ENCODE measurements at regions not wholly inside any gene's neighbourhood (a gene's known extent, or its start where the extent isn't known, plus 50 kb on each side); places are given as distances from the start of the nearest gene placed in this dataset.
"Not testable (repeated sequence)": the region's sequence is repeated elsewhere in the genome, so short reads cannot be mapped to it uniquely, and the experiment has no call there.

DNA sequence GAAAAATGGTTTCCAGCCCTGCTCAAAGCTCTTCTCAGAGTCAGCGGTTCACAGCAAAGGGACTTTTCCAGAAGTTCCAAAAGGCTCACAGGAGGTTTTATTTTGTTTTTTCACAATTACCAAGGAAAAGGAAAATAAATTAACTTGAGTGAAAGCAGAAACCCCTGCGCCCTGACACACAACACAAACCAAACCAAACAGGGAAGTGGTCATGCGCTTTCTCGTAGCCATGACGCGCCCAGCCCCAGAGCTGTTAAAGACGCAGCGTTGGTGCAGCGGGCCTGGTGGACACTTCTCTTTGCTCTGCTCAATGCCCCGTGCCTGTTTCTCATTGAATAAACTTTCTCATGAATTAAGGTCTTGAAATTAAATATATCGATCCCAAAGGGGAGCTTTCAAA is 134.4 kb upstream of the LYZL2 start:
- no peak for DNase-seq (ENCODE audit: low spot score)

DNA sequence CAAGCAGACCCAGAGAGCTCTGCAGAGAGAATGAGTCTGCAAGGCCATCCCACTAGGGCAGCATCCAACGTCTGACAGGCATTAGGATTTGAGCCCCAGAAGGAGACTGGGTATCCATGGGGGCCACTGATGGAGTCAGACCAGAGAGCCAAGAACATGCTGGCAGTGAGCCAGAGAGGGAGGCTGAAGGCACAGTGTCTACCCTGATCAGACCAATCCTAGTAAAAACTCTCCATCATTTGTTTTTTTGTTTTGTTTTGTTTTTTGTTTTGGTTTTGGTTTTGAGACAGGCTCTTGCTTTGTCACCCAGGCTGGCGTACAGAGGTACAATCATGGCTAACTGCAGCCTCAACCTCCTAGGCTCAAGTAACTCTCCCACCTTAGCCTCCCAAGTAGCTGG is 133.1 kb upstream of the LYZL2 start:
- no peak for DNase-seq (ENCODE audit: low spot score)

DNA sequence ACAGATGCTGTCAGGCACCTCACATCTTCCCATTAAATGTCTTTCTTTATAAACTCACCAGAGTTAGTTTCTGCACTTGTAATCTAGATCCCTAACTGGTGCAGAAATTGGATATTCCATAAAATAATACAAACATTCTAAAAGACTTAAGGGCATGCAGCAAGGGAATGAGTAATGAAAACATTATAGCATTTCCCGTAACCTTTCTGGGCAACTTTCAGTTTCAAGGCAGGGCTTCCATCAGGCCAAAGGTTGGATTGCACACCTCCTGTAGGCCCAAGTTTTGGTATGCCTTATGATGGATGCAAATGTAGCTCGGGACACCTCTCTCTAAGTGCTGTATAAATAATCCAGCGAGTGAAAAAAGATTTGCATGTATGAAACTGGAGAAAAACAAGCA is 129.9 kb upstream of the LYZL2 start:
- no peak for DNase-seq (ENCODE audit: low spot score)

- no peak for DNase-seq (ENCODE audit: low spot score)
Measured at GRCh38 chr10:30758338-30758737, 128.8 kb upstream of the LYZL2 start.

DNA sequence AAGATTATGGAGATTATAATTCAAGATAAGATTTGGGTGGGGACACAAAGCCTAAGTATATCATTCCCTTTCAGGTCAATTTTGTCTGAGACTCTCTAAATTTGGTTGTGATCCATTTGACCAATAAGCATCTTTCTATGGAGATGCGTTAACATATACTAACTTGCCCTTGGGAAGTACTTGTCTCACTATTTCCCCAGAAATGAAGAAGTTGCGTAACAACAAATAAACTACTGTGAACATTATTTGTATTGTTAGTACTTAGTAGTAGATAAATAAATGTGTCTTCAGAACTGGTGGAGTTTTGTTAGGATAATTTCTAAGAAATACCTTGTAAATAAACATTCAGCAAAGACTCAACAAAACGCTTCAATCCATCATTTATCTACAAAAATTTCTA is 127.3 kb upstream of the LYZL2 start:
- no peak for DNase-seq (ENCODE audit: low spot score)

GRCh38 chr10:30756151-30756550 is 126.6 kb upstream of the LYZL2 start:
- no peak for DNase-seq (ENCODE audit: low spot score)

DNA sequence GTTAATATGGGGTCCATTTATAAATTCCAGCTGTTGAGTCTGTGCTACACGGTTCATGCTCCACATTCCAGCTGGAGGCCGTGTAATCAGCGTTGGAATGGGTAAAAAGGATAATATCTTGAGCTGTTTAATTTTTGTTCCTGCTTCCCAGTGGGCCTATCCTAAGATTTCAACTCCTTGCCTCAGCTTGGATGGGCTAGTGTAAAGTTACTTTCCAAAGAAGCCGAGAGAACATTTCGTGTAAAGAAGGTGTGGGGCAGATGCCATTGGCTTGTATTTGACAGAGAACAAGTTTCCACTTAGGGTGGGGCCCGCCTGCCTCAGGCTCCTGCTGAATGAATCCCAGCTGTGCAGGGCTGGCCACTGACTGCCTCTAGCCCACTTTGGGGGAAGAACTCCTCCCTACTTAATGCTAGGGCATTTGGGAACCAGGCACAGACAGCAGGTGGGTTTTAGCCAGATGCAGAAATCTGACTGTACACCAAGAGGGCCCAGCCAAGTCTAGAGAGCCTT is 125.9 kb upstream of the LYZL2 start:
- no peak for DNase-seq (ENCODE audit: low spot score)

- no peak for DNase-seq (ENCODE audit: low spot score)
Measured at GRCh38 chr10:30752481-30752881, 122.9 kb upstream of the LYZL2 start.

GRCh38 chr10:30751678-30752331 is 122.3 kb upstream of the LYZL2 start:
- DNase-seq (ENCODE audit: low spot score), result no peak

GRCh38 chr10:30750971-30751677 is 121.6 kb upstream of the LYZL2 start:
- DNase-seq (ENCODE audit: low spot score), result no peak

DNA sequence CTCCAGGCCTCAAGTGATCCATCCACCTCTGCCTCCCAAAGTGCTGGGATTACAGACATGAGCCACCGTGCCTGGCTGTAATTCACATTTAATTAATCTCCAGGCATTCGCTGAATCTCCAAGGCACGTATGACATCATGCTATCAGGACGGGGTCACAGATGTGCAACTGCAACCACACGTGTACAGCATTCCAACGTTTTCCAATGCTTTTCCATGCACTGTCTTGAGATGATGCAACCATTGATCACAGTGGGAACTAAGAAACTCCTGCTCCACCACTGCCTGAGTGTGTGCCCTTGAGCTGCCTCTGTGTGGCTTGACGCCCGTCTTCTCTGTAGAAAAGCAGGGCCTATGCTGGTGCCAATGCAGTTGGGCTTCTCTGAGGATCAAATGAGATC is 119.8 kb upstream of the LYZL2 start:
- DNase-seq (ENCODE audit: low spot score), result no peak

- no peak for DNase-seq (ENCODE audit: low spot score)
Measured at GRCh38 chr10:30748152-30748973, 118.8 kb upstream of the LYZL2 start.

DNA sequence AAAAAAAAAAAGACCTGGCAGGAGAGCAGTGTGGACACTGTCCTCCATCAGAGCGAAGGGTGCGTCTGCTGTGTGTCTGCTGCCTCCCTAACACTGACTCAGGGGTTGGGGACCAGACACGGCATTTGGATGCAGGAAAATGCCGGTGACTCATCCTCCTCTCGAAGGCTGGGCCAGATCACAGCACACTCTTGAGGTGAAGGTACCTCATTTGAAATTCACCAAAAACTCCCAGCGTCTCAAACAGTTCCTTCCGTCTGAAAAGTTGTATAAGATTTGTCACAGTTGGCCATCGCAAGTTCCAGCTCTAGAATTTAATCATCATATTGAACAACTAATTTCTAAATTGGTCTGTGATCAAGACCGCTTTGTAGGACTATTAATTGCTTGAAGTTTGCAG is 118.1 kb upstream of the LYZL2 start:
- no peak for DNase-seq (ENCODE audit: low spot score)

DNA sequence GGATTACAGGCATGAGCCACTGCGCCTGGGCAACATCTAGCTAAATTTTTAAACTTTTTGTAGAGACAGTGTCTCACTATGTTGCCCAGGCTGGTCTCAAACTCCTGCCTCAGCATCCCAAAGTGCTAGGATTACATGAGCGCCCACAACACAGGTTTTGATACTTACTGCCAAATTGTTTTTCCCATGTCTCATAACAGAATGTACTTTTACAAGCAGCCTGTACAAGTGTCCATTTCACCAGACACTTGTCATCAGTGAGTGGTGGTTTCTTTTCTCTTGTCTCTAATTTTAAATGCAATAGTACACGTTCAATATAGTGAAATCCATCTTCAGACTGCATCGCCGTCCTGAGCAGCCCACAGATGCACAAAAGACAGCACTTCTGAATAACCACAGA is 116.4 kb upstream of the LYZL2 start:
- DNase-seq (ENCODE audit: low spot score), result no peak

GRCh38 chr10:30744106-30744505 is 114.6 kb upstream of the LYZL2 start:
- DNase-seq (ENCODE audit: low spot score), result no peak

DNA sequence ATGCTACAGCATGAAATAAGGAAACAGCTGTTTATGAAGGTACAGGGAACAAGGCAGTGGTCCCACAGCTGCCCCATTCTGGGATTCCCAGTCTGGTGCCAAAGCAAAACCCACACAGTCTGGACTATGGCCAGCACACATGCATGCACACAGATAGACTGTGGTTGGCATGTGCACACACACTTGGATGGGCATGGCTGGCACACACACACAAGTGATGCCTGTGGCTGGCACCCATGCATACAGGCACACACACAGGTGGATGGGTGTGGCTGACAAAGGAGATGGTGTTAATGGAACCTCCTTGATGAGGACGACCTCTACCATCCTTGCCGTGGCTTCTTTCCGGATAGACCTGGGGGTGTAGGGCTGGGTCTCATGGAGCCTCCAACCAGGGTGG is 114.0 kb upstream of the LYZL2 start:
- no peak for DNase-seq (ENCODE audit: low spot score)

GRCh38 chr10:30742471-30742870 is 112.9 kb upstream of the LYZL2 start:
- no peak for DNase-seq (ENCODE audit: low spot score)

GRCh38 chr10:30740774-30741173 is 111.2 kb upstream of the LYZL2 start:
- not testable (repeated sequence) for DNase-seq (ENCODE audit: low spot score)

GRCh38 chr10:30738416-30738815 is 108.9 kb upstream of the LYZL2 start:
- no peak for DNase-seq (ENCODE audit: low spot score)

DNA sequence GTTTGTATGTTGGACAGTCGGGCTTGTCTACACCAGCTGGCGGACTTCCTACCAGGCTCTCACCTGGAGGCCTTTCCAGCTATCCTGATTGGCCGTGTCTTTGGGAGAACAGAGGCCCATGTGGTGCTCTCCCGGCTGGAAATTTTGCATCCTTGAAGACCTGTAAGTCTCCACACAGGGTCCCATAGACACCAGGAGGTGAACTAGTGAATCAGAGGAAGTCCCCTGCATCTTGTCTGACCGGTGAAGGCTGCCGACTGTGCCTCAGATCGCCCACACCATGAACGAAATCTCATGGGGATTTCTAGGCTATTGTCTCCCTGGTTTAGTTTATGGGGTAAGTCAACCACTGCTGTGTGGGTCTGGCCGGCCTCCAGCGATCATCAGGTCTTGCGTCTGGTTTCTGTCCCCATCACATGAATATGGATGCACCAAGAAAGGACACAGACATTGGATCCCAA is 108.4 kb upstream of the LYZL2 start:
- no peak for DNase-seq (ENCODE audit: low spot score)

GRCh38 chr10:30736685-30737232 is 107.2 kb upstream of the LYZL2 start:
- DNase-seq (ENCODE audit: low spot score), result no peak

GRCh38 chr10:30734901-30735300 is 105.3 kb upstream of the LYZL2 start:
- no peak for DNase-seq (ENCODE audit: low spot score)

- DNase-seq (ENCODE audit: low spot score), result no peak
Measured at GRCh38 chr10:30732671-30733070, 103.1 kb upstream of the LYZL2 start.

Measured in HuH-7 (cell line).